ENCODE measurements at regions not wholly inside any gene's neighbourhood (a gene's known extent, or its start where the extent isn't known, plus 50 kb on each side); places are given as distances from the start of the nearest gene placed in this dataset.

GRCh38 chr4:71945791-71946190, 86.0 kb upstream of the NPFFR2 start:
- H3K9me3 Mint-ChIP-seq: peaks cover 2 to 41% (median 11%) of the 10 kb centered on the region in 9 donors
- H3K4me3 Mint-ChIP-seq: no peak overlapping the region
- H3K27me3 Mint-ChIP-seq: peaks cover 0 to 15% (median 0%) of the 10 kb centered on the region in 5 donors

DNA sequence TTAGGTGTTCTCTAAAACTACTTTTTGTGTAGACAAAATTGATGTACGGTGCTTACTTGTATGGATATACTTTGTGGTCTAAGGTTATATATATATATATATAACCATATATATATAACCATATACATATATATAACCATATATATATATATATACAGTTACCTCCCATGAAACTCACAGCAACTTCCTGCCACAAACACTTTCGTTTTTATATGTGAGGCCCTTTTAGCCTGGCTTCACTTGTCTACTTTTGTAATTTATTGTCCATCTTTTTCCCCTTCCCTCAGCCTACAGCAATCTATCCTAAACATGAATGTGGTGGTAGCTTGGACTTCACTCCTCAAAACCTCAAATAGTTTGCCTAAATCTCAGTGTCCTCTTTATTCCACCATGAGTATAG, 72.8 kb upstream of the NPFFR2 start:
- ATAC-seq (no peak), DNase-seq (no peak)
- Mint-ChIP-seq H3K27me3 (no peaks in the 10 kb centered on the region), H3K4me1 (peaks cover 0 to 2% (median 0%) of the 10 kb centered on the region in 4 donors), H3K4me3 (no peak overlapping the region), H3K9me3 (peaks cover 0 to 22% (median 1%) of the 10 kb centered on the region in 9 donors), H3K36me3 (no peaks in the 10 kb centered on the region), H3K27ac (no peak overlapping the region)
- POLR2A ChIA-PET: no interaction called here

More at GRCh38 chr4:71945791-71946190, 86.0 kb upstream of the NPFFR2 start:
- Mint-ChIP-seq H3K4me1 (no peaks in the 10 kb centered on the region), H3K36me3 (peaks cover 0 to 13% (median 3%) of the 10 kb centered on the region in 3 donors), H3K27ac (no peak overlapping the region)
- no peak for DNase-seq
- POLR2A ChIA-PET: no interaction called here
- ATAC-seq: no peak

DNA sequence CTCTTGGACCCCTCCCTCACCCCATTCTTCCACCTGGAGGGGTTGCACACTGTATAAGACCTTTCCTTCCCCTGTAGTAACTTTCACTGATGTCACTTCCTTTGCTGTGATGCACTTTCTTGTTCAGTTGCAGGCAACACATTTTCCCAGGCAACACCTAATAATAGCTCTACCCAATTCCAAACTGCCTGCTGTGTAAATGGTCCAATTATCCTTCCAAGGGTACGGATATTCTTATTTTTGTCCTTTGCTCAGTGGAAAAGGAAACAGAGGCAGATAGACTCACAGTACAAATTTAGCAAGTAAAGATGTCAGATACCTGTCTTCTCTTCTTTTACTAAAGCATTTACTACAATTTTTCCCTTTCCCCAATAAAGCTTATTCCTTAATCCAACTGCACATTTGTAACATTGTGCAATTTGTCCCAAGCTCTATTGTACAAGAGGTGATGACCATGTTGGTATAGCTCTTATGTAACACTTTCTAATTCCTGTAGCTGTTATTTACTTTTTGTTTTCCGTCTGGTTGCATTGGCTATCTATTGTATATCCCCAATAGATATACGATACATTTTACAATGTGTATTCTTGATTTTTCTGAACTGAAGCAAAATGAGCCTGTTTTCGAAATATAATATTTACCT, 69.1 kb upstream of the NPFFR2 start:
- Mint-ChIP-seq H3K9me3 (peaks cover 0 to 10% (median 3%) of the 10 kb centered on the region in 9 donors), H3K27me3 (no peaks in the 10 kb centered on the region), H3K36me3 (no peaks in the 10 kb centered on the region), H3K4me3 (no peak overlapping the region), H3K27ac (no peak overlapping the region), H3K4me1 (peaks cover 0 to 2% (median 0%) of the 10 kb centered on the region in 4 donors)
- POLR2A ChIA-PET: no interaction called here
- ATAC-seq (no peak), DNase-seq (no peak)

- peaks cover 0 to 4% (median 0%) of the 10 kb centered on the region in 9 donors for H3K9me3 Mint-ChIP-seq
- H3K4me1 Mint-ChIP-seq: no peaks in the 10 kb centered on the region
- no peak for ATAC-seq
- POLR2A ChIA-PET: no interaction called here
- H3K4me3 Mint-ChIP-seq: no peak overlapping the region
- H3K36me3 Mint-ChIP-seq: no peaks in the 10 kb centered on the region
- H3K27ac Mint-ChIP-seq: no peak overlapping the region
- no peaks in the 10 kb centered on the region for H3K27me3 Mint-ChIP-seq
- no peak for DNase-seq
Measured at GRCh38 chr4:71974681-71975080, 57.1 kb upstream of the NPFFR2 start.

- DNase-seq (no peak), ATAC-seq (no peak)
- Mint-ChIP-seq H3K27ac (no peak overlapping the region), H3K4me1 (no peaks in the 10 kb centered on the region), H3K4me3 (no peak overlapping the region), H3K27me3 (no peaks in the 10 kb centered on the region), H3K9me3 (peaks cover 0 to 4% (median 0%) of the 10 kb centered on the region in 9 donors), H3K36me3 (no peaks in the 10 kb centered on the region)
- POLR2A ChIA-PET: no interaction called here
Measured at GRCh38 chr4:71976523-71976922, 55.3 kb upstream of the NPFFR2 start.

DNA sequence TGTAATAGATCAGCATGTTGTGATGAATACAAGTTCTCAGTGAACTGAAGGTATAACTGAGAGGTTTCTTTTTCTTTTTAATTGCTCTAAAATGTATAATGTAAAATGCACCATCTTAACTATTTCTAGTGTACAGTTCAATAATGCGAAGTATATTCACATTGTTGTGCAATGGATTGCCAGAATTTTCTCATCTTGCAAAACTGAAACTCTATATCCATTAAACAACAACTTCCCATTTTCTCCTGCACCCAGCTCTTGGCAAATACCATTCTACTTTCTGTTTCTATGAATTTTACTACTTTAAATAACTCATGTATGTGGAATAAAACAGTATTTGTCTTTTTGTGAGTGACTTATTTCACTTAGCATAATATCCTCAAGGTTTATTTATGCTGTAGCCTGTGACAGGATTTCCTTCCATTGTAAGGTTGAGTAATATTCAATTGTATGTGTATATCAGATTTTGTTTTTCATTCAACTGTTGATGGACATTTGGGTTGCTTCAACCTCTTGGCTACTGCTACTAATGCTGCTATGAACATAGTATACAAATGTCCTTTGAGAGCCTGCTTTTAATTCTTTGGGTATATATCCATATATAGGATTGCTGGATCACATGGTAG, 53.5 kb upstream of the NPFFR2 start:
- Mint-ChIP-seq H3K27ac (no peak overlapping the region), H3K4me1 (no peaks in the 10 kb centered on the region), H3K9me3 (peaks cover 0 to 4% (median 0%) of the 10 kb centered on the region in 9 donors), H3K36me3 (no peaks in the 10 kb centered on the region), H3K27me3 (no peaks in the 10 kb centered on the region), H3K4me3 (no peak overlapping the region)
- POLR2A ChIA-PET: no interaction called here
- DNase-seq: no peak
- ATAC-seq: no peak

DNA sequence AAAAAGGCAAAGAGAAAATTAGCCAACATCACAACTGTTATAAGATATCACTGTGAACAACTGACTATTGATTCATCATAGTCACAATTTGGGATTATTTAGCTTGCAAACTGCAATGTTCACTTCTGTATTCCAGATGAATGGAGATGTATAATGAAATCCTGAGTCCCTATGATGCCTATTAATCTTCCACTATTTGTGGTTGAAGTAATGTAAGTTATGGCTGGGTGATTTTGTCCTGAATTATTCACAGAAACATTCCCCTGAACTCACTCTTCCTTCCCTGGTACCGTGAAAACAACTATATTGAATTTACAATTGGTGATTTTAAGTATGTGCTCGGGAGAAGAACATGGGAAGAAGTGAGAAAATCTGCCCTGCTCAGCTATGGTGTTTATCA, 50.8 kb upstream of the NPFFR2 start:
- ATAC-seq: no peak
- Mint-ChIP-seq H3K4me3 (no peak overlapping the region), H3K27me3 (no peaks in the 10 kb centered on the region)

More for the DNA sequence above, 50.8 kb upstream of the NPFFR2 start:
- Mint-ChIP-seq H3K27ac (no peak overlapping the region), H3K9me3 (peaks cover 0 to 4% (median 0%) of the 10 kb centered on the region in 9 donors), H3K4me1 (no peaks in the 10 kb centered on the region), H3K36me3 (no peaks in the 10 kb centered on the region)
- DNase-seq: no peak
- POLR2A ChIA-PET: no interaction called here

Data from naive thymus-derived CD8-positive, alpha-beta T cell (primary cell).